Mammary epithelial cell (primary cell): ENCODE measurements at regions not wholly inside any gene's neighbourhood (a gene's known extent, or its start where the extent isn't known, plus 50 kb on each side); places are given as distances from the start of the nearest gene placed in this dataset.

Experiments used
- EZH2 ChIP-seq: IDR thresholded peaks from 2 replicates; pipeline ENCODE4 v1.6.1; 2012; ENCODE audit warnings: low read length, inconsistent platforms, borderline replicate concordance
- TF ChIP-seq, protein P1 (sequence below), 2 donors: IDR thresholded peaks in 1 of 2; conservative IDR thresholded peaks in 1 of 2; 2 replicates each; pipeline ENCODE4 v1.5.1; 2011 to 2012; ENCODE audit warnings: inconsistent platforms in 2 of 2, low read length in 2 of 2, mild to moderate bottlenecking in 2 of 2, control low read depth in 1 of 2, low read depth in 1 of 2; ENCODE audit not compliant: insufficient read depth in 1 of 2; ENCODE audit errors: extremely low read depth in 1 of 2

- no peak for TF ChIP-seq EZH2
- TF ChIP-seq, protein P1, sequence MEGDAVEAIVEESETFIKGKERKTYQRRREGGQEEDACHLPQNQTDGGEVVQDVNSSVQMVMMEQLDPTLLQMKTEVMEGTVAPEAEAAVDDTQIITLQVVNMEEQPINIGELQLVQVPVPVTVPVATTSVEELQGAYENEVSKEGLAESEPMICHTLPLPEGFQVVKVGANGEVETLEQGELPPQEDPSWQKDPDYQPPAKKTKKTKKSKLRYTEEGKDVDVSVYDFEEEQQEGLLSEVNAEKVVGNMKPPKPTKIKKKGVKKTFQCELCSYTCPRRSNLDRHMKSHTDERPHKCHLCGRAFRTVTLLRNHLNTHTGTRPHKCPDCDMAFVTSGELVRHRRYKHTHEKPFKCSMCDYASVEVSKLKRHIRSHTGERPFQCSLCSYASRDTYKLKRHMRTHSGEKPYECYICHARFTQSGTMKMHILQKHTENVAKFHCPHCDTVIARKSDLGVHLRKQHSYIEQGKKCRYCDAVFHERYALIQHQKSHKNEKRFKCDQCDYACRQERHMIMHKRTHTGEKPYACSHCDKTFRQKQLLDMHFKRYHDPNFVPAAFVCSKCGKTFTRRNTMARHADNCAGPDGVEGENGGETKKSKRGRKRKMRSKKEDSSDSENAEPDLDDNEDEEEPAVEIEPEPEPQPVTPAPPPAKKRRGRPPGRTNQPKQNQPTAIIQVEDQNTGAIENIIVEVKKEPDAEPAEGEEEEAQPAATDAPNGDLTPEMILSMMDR (conservative IDR thresholded peaks at IDR 0.05 in 1 of 2, IDR thresholded peaks at IDR 0.05 in 1 of 2; ENCODE audit: extremely low read depth in 1 of 2, insufficient read depth in 1 of 2, low read depth in 1 of 2, low read length in 2 of 2), result no peak
These were observed 64.8 kb upstream of the BCL6 start for GRCh38 chr3:187810021-187810446.
